Karpas-422 (cell line): ENCODE measurements at regions not wholly inside any gene's neighbourhood (a gene's known extent, or its start where the extent isn't known, plus 50 kb on each side); places are given as distances from the start of the nearest gene placed in this dataset.

Source experiments
- DNase-seq: peaks from one replicate; pipeline ENCODE4 v3.0.0-alpha.2; 2015
- H2AFZ ChIP-seq: fragments of 200-600 bp; sonication (generic); 2 replicates; pipeline ENCODE4 v1.6.1; 2014; ENCODE audit warnings: antibody characterized with exemption, low read length, mixed read lengths
- H3K27ac ChIP-seq: fragments of 200-600 bp; sonication (generic); 2 replicates; pipeline ENCODE4 v1.5.1; 2014; ENCODE audit warnings: mild to moderate bottlenecking, low read length, moderate library complexity
- H3K27me3 ChIP-seq: fragments of 200-600 bp; sonication (generic); 2 replicates; pipeline ENCODE4 v1.6.1; 2014; ENCODE audit warnings: low read length, mixed read lengths
- H3K36me3 ChIP-seq: fragments of 200-600 bp; sonication (generic); 2 replicates; pipeline ENCODE4 v1.6.1; 2014; ENCODE audit warnings: low read length, mixed read lengths; ENCODE audit not compliant: insufficient read depth
- H3K4me1 ChIP-seq: fragments of 200-600 bp; sonication (generic); 2 replicates; pipeline ENCODE4 v1.6.1; 2014; ENCODE audit warnings: mild to moderate bottlenecking, low read length, mixed read lengths
- H3K4me2 ChIP-seq: fragments of 200-600 bp; sonication (generic); 2 replicates; pipeline ENCODE4 v1.6.1; 2014; ENCODE audit warnings: low read length, low read depth, mild to moderate bottlenecking; ENCODE audit not compliant: poor library complexity, severe bottlenecking
- H3K4me3 ChIP-seq: fragments of 200-600 bp; sonication (generic); 2 replicates; pipeline ENCODE4 v1.5.1; 2014; ENCODE audit warnings: mild to moderate bottlenecking, antibody characterized with exemption, low read length, mixed read lengths
- H3K79me2 ChIP-seq: fragments of 200-600 bp; sonication (generic); 2 replicates; pipeline ENCODE4 v1.6.1; 2014; ENCODE audit warnings: mild to moderate bottlenecking, low read length, mixed read lengths
- H3K9ac ChIP-seq: fragments of 200-600 bp; sonication (generic); 2 replicates; pipeline ENCODE4 v1.6.0; 2014; ENCODE audit warnings: low read length
- H3K9me2 ChIP-seq: fragments of 200-600 bp; sonication (generic), shearing (Covaris generic); replicated peaks from 2 replicates; pipeline ENCODE4 v1.6.0; 2014; ENCODE audit warnings: mild to moderate bottlenecking, low read length, moderate library complexity; ENCODE audit not compliant: insufficient read depth
- H3K9me3 ChIP-seq: fragments of 300-700, 200-600 bp; sonication (generic); 2 replicates; pipeline ENCODE4 v1.6.1; 2014; ENCODE audit warnings: low read length, mixed read lengths
- H4K20me1 ChIP-seq: fragments of 200-600 bp; sonication (generic); 2 replicates; pipeline ENCODE4 v1.6.1; 2014; ENCODE audit warnings: mild to moderate bottlenecking, antibody characterized with exemption, low read length, low read depth; ENCODE audit not compliant: insufficient read depth

GRCh38 chr2:140178234-140178633 lies 1398.0 kb upstream of the NXPH2 start:
- H3K79me2 ChIP-seq = no peaks in the 10 kb centered on the region

GRCh38 chr2:140177086-140177485 lies 1396.9 kb upstream of the NXPH2 start:
- Histone ChIP-seq H3K4me1 (no peaks in the 10 kb centered on the region), H4K20me1 (no peaks in the 10 kb centered on the region), H2AFZ (no peak overlapping the region), H3K9ac (no peak overlapping the region), H3K9me2 (no peaks in the 10 kb centered on the region), H3K36me3 (no peaks in the 10 kb centered on the region), H3K9me3 (peaks cover 7% of the 10 kb centered on the region), H3K27ac (no peak overlapping the region), H3K27me3 (no peaks in the 10 kb centered on the region), H3K4me3 (no peak overlapping the region), H3K79me2 (no peaks in the 10 kb centered on the region), H3K4me2 (no peak overlapping the region)
- no peak for DNase-seq

More at GRCh38 chr2:140178234-140178633, 1398.0 kb upstream of the NXPH2 start:
- Histone ChIP-seq H3K36me3 (no peaks in the 10 kb centered on the region), H3K27me3 (no peaks in the 10 kb centered on the region), H3K9ac (no peak overlapping the region), H3K4me2 (no peak overlapping the region), H3K27ac (no peak overlapping the region), H3K9me3 (peaks cover 3% of the 10 kb centered on the region), H3K4me3 (no peak overlapping the region), H3K9me2 (no peaks in the 10 kb centered on the region), H2AFZ (no peak overlapping the region), H3K4me1 (no peaks in the 10 kb centered on the region), H4K20me1 (no peaks in the 10 kb centered on the region)
- DNase-seq = no peak

DNA sequence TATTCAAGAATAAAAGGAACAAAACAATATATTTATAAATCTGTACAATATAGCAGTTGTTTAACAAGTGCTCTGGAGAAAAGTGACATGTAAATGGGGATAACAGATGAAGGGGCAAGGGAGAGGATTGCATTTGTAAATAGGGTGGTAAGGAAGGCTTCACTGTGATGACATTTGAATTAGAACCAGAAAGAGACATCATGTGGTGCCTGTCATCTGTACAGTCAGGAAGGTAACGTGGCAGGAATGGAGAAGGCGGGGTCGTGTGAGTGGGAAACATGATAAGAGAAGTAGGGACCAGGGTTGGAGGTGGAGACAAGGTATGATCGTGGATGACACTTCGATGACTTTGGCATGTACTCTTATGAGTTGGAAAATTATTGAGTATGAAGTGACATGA lies 1393.6 kb upstream of the NXPH2 start:
- Histone ChIP-seq H3K9ac (no peak overlapping the region), H3K9me3 (peaks cover 9% of the 10 kb centered on the region), H3K27me3 (no peaks in the 10 kb centered on the region), H3K79me2 (no peaks in the 10 kb centered on the region), H3K9me2 (no peaks in the 10 kb centered on the region), H2AFZ (no peak overlapping the region), H3K27ac (no peak overlapping the region), H3K4me1 (no peaks in the 10 kb centered on the region), H3K4me2 (no peak overlapping the region), H3K4me3 (no peak overlapping the region), H4K20me1 (no peaks in the 10 kb centered on the region), H3K36me3 (no peaks in the 10 kb centered on the region)
- no peak for DNase-seq

DNA sequence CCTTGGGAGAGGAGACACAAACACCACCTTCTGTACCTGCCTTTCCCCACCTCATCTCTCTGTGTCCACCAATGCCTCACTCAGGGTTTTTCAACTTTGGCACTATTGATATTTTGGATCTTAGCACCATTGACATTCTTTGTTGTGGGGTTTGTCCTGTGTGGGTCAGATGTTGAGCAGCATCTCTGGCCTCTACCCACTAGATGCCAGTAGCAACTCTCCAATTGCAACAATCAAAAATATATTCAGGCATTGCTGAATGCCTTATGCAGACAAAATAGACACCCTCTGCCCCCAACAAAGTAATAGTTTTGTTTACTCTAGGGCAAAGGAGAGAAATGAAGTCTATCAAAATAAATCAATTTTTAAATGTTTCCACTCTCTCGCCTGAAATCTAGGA lies 1384.3 kb upstream of the NXPH2 start:
- Histone ChIP-seq H3K9ac (no peak overlapping the region), H3K79me2 (no peaks in the 10 kb centered on the region), H4K20me1 (no peaks in the 10 kb centered on the region), H3K36me3 (no peaks in the 10 kb centered on the region), H2AFZ (no peak overlapping the region), H3K9me2 (no peaks in the 10 kb centered on the region), H3K27ac (no peak overlapping the region), H3K4me2 (no peak overlapping the region), H3K27me3 (no peaks in the 10 kb centered on the region), H3K4me1 (no peaks in the 10 kb centered on the region), H3K9me3 (peaks cover 27% of the 10 kb centered on the region), H3K4me3 (no peak overlapping the region)
- DNase-seq = no peak

- no peaks in the 10 kb centered on the region for H3K27me3 ChIP-seq
- no peaks in the 10 kb centered on the region for H4K20me1 ChIP-seq
- no peak overlapping the region for H3K9ac ChIP-seq
- no peaks in the 10 kb centered on the region for H3K36me3 ChIP-seq
- H3K9me3 ChIP-seq = peaks cover 17% of the 10 kb centered on the region
- H3K9me2 ChIP-seq = no peaks in the 10 kb centered on the region
- H3K79me2 ChIP-seq = no peaks in the 10 kb centered on the region
- H3K27ac ChIP-seq = no peak overlapping the region
- no peak for DNase-seq
- H3K4me2 ChIP-seq = no peak overlapping the region
- no peaks in the 10 kb centered on the region for H3K4me1 ChIP-seq
- no peak overlapping the region for H3K4me3 ChIP-seq
- H2AFZ ChIP-seq = no peak overlapping the region
Measured at GRCh38 chr2:140158259-140158658, 1378.1 kb upstream of the NXPH2 start.

DNA sequence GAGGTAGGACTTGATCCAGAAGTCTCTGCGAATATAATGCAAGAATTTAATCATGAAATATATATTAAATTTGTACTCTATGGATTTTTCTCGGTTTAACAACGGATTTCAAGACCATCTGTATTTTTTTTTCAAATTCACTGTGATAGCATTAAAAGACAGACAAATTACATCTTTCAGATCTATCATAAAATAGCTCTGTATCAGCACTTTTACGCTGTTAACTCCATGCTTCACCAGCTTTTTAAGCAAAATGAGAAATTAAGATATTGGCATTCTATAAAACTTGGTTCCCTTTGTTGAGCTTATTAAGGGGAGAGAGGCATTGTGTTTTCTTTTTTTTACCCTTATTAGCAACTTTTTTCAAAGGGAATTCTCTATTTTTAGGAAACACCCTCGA lies 1377.6 kb upstream of the NXPH2 start:
- Histone ChIP-seq H3K9me3 (peaks cover 16% of the 10 kb centered on the region), H3K4me1 (no peaks in the 10 kb centered on the region), H4K20me1 (no peaks in the 10 kb centered on the region), H2AFZ (no peak overlapping the region), H3K9me2 (no peaks in the 10 kb centered on the region), H3K9ac (no peak overlapping the region), H3K4me3 (no peak overlapping the region), H3K79me2 (no peaks in the 10 kb centered on the region), H3K27me3 (no peaks in the 10 kb centered on the region), H3K36me3 (no peaks in the 10 kb centered on the region), H3K4me2 (no peak overlapping the region), H3K27ac (no peak overlapping the region)
- no peak for DNase-seq

DNA sequence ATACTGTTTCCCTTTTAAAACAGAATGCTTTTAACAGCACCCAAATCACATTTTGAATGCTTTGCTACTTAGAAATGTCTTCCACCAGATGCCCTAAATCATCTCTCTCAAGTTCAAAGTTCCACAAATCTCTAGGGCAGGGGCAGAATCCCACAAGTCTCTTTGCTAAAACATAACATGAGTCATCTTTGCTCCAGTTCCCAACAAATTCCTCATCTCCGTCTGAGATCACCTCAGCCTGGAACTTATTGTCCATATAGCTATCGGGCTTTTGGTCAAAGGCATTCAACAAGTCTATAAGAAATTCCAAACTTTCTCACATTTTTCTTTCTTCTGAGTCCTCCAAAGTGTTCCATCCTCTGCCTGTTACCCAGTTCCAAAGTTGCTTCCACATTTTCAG lies 1374.5 kb upstream of the NXPH2 start:
- Histone ChIP-seq H3K9ac (no peak overlapping the region), H3K9me3 (peaks cover 10% of the 10 kb centered on the region; the same call in 1 of the 2 replicates), H4K20me1 (no peaks in the 10 kb centered on the region), H3K9me2 (no peaks in the 10 kb centered on the region), H3K36me3 (no peaks in the 10 kb centered on the region), H3K4me2 (no peak overlapping the region), H3K4me3 (no peak overlapping the region), H3K4me1 (no peaks in the 10 kb centered on the region), H3K27me3 (no peaks in the 10 kb centered on the region), H3K79me2 (no peaks in the 10 kb centered on the region), H3K27ac (no peak overlapping the region), H2AFZ (no peak overlapping the region)
- DNase-seq = no peak

GRCh38 chr2:140154271-140154670 lies 1374.1 kb upstream of the NXPH2 start:
- Histone ChIP-seq H3K4me3 (no peak overlapping the region), H3K4me1 (no peaks in the 10 kb centered on the region), H3K27me3 (no peaks in the 10 kb centered on the region), H3K36me3 (no peaks in the 10 kb centered on the region), H3K79me2 (no peaks in the 10 kb centered on the region), H3K9me3 (peaks cover 10% of the 10 kb centered on the region; the same call in 1 of the 2 replicates), H3K27ac (no peak overlapping the region), H2AFZ (no peak overlapping the region), H3K9ac (no peak overlapping the region), H3K9me2 (no peaks in the 10 kb centered on the region), H3K4me2 (no peak overlapping the region), H4K20me1 (no peaks in the 10 kb centered on the region)
- no peak for DNase-seq

- H3K36me3 ChIP-seq = no peaks in the 10 kb centered on the region
- no peak overlapping the region for H3K27ac ChIP-seq
- no peak for DNase-seq
- no peaks in the 10 kb centered on the region for H4K20me1 ChIP-seq
- H3K79me2 ChIP-seq = no peaks in the 10 kb centered on the region
- no peak overlapping the region for H3K4me2 ChIP-seq
- H3K4me3 ChIP-seq = no peak overlapping the region
- H2AFZ ChIP-seq = no peak overlapping the region
- no peaks in the 10 kb centered on the region for H3K9me2 ChIP-seq
- no peak overlapping the region for H3K9ac ChIP-seq
- no peaks in the 10 kb centered on the region for H3K4me1 ChIP-seq
- no peaks in the 10 kb centered on the region for H3K27me3 ChIP-seq
- peaks cover 20% of the 10 kb centered on the region for H3K9me3 ChIP-seq
Measured at GRCh38 chr2:140144611-140145010, 1364.4 kb upstream of the NXPH2 start.
